SU-DHL-6 (cell line): ENCODE measurements at regions not wholly inside any gene's neighbourhood (a gene's known extent, or its start where the extent isn't known, plus 50 kb on each side); places are given as distances from the start of the nearest gene placed in this dataset.

Experiments used
- H2AFZ ChIP-seq: fragments of 200-600 bp; sonication (generic); 2 replicates; pipeline ENCODE4 v1.6.1; 2014; ENCODE audit warnings: low read depth, mild to moderate bottlenecking, moderate library complexity, mixed read lengths, antibody characterized with exemption, low read length; ENCODE audit not compliant: severe bottlenecking
- H3F3A ChIP-seq: fragments of 200-600 bp; shearing (Covaris generic); 2 replicates; pipeline ENCODE4 v1.6.0; 2016; ENCODE audit warnings: antibody characterized with exemption, mild to moderate bottlenecking; ENCODE audit not compliant: insufficient read depth
- H3K27ac ChIP-seq: fragments of 200-600 bp; sonication (generic); 2 replicates; pipeline ENCODE4 v1.5.1; 2016; ENCODE audit warnings: low read depth, mild to moderate bottlenecking, low read length, moderate library complexity, mixed read lengths
- H3K27me3 ChIP-seq: fragments of 200-600 bp; sonication (generic), shearing (Covaris generic); 2 replicates; pipeline ENCODE4 v1.6.0; 2014; ENCODE audit warnings: mild to moderate bottlenecking, low read length
- H3K36me3 ChIP-seq: fragments of 200-600 bp; sonication (generic); 2 replicates; pipeline ENCODE4 v1.6.1; 2014; ENCODE audit warnings: mild to moderate bottlenecking, low read length, mixed read lengths
- H3K4me2 ChIP-seq: fragments of 300-600, 200-600 bp; shearing (Covaris generic), sonication (generic); 2 replicates; pipeline ENCODE4 v1.6.0; 2014; ENCODE audit warnings: low read length, low read depth, mild to moderate bottlenecking; ENCODE audit not compliant: poor library complexity, severe bottlenecking
- H3K4me3 ChIP-seq: fragments of 200-600 bp; sonication (generic); 2 replicates; pipeline ENCODE4 v1.5.1; 2014; ENCODE audit warnings: antibody characterized with exemption, low read length, mild to moderate bottlenecking, mixed read lengths; ENCODE audit not compliant: insufficient read depth, poor library complexity, severe bottlenecking
- H3K79me2 ChIP-seq: fragments of 200-600 bp; sonication (generic); 2 replicates; pipeline ENCODE4 v1.6.1; 2014; ENCODE audit warnings: mild to moderate bottlenecking, low read length, moderate library complexity; ENCODE audit not compliant: insufficient read depth
- H3K9ac ChIP-seq: fragments of 200-600 bp; sonication (generic); 2 replicates; pipeline ENCODE4 v1.7.0; 2014; ENCODE audit warnings: mild to moderate bottlenecking, low read length
- H3K9me2 ChIP-seq: fragments of 200-600 bp; sonication (generic); replicated peaks from 2 replicates; pipeline ENCODE4 v1.6.1; 2014; ENCODE audit warnings: low read length; ENCODE audit not compliant: insufficient read depth
- H3K9me3 ChIP-seq: fragments of 200-600 bp; sonication (generic); 2 replicates; pipeline ENCODE4 v1.6.1; 2014; ENCODE audit warnings: low read length, mixed read lengths; ENCODE audit not compliant: insufficient read depth
- H4K20me1 ChIP-seq: fragments of 200-600 bp; sonication (generic); 2 replicates; pipeline ENCODE4 v1.6.1; 2014; ENCODE audit warnings: low read depth, mild to moderate bottlenecking, antibody characterized with exemption, low read length, moderate library complexity, mixed read lengths
- CTCF ChIP-seq: fragments of 200-600 bp; sonication (generic); IDR thresholded peaks from one replicate; pipeline ENCODE4 v1.5.1; 2017; ENCODE audit warnings: antibody characterized with exemption, mild to moderate bottlenecking, low read length, moderate library complexity; ENCODE audit not compliant: insufficient read depth, poor library complexity, severe bottlenecking
- EZH2phosphoT487 ChIP-seq: fragments of 200-600 bp; sonication (generic), shearing (Covaris generic); conservative IDR thresholded peaks from 2 replicates; pipeline ENCODE4 v1.6.1; 2018; ENCODE audit warnings: mild to moderate bottlenecking, antibody characterized with exemption, low read length, moderate library complexity, mixed read lengths

- no peak overlapping the region for H3K27ac ChIP-seq
Measured at GRCh38 chr1:30273456-30273855, 449.9 kb downstream of the MATN1 start.

GRCh38 chr1:30273021-30273325, 450.4 kb downstream of the MATN1 start:
- no peaks in the 10 kb centered on the region for H3K36me3 ChIP-seq
- no peak for TF ChIP-seq EZH2phosphoT487
- no peak overlapping the region for H3K9ac ChIP-seq
- H3K4me3 ChIP-seq: no peak overlapping the region
- no peaks in the 10 kb centered on the region for H4K20me1 ChIP-seq
- H2AFZ ChIP-seq: no peak overlapping the region
- H3K27ac ChIP-seq: no peak overlapping the region
- H3K9me3 ChIP-seq: peaks cover 5% of the 10 kb centered on the region; the same call in 1 of the 2 replicates
- no peak overlapping the region for H3K4me2 ChIP-seq
- H3K9me2 ChIP-seq: no peaks in the 10 kb centered on the region
- H3K27me3 ChIP-seq: no peaks in the 10 kb centered on the region
- H3F3A ChIP-seq: no peaks in the 10 kb centered on the region
- H3K79me2 ChIP-seq: no peaks in the 10 kb centered on the region

More at GRCh38 chr1:30273456-30273855, 449.9 kb downstream of the MATN1 start:
- no peak overlapping the region for H3K9ac ChIP-seq
- TF ChIP-seq EZH2phosphoT487: no peak
- no peak for TF ChIP-seq CTCF
- no peak overlapping the region for H2AFZ ChIP-seq
- H3K27me3 ChIP-seq: no peaks in the 10 kb centered on the region
- H3K36me3 ChIP-seq: no peaks in the 10 kb centered on the region
- no peak overlapping the region for H3K4me3 ChIP-seq
- no peaks in the 10 kb centered on the region for H3F3A ChIP-seq
- no peaks in the 10 kb centered on the region for H4K20me1 ChIP-seq
- H3K4me2 ChIP-seq: no peak overlapping the region
- H3K9me2 ChIP-seq: no peaks in the 10 kb centered on the region
- peaks cover 5% of the 10 kb centered on the region; the same call in 1 of the 2 replicates for H3K9me3 ChIP-seq
- no peaks in the 10 kb centered on the region for H3K79me2 ChIP-seq

- Histone ChIP-seq H3K27ac (no peak overlapping the region), H3K9me3 (peaks cover 5% of the 10 kb centered on the region; the same call in 1 of the 2 replicates), H3K79me2 (no peaks in the 10 kb centered on the region), H4K20me1 (no peaks in the 10 kb centered on the region), H2AFZ (no peak overlapping the region), H3K9ac (no peak overlapping the region), H3K9me2 (no peaks in the 10 kb centered on the region), H3K4me3 (no peak overlapping the region), H3F3A (no peaks in the 10 kb centered on the region), H3K36me3 (no peaks in the 10 kb centered on the region), H3K4me2 (no peak overlapping the region), H3K27me3 (no peaks in the 10 kb centered on the region)
- TF ChIP-seq CTCF (no peak), EZH2phosphoT487 (no peak)
Measured at GRCh38 chr1:30272277-30273020, 450.9 kb downstream of the MATN1 start.

- Histone ChIP-seq H3K9ac (no peak overlapping the region), H3F3A (no peaks in the 10 kb centered on the region), H3K36me3 (no peaks in the 10 kb centered on the region), H3K4me3 (no peak overlapping the region), H3K9me3 (peaks cover 5% of the 10 kb centered on the region; the same call in 1 of the 2 replicates), H4K20me1 (no peaks in the 10 kb centered on the region), H3K4me2 (no peak overlapping the region), H2AFZ (no peak overlapping the region), H3K79me2 (no peaks in the 10 kb centered on the region), H3K9me2 (no peaks in the 10 kb centered on the region), H3K27me3 (no peaks in the 10 kb centered on the region), H3K27ac (no peak overlapping the region)
- no peak for TF ChIP-seq CTCF
- TF ChIP-seq EZH2phosphoT487: no peak
Measured at GRCh38 chr1:30271401-30272276, 451.7 kb downstream of the MATN1 start.
